ENCODE measurements at regions not wholly inside any gene's neighbourhood (a gene's known extent, or its start where the extent isn't known, plus 50 kb on each side); places are given as distances from the start of the nearest gene placed in this dataset.

- Histone ChIP-seq H3K79me2 (ENCODE audit: control insufficient read depth, insufficient read depth, low read length) (no peaks in the 10 kb centered on the region), H3K27me3 (ENCODE audit: control insufficient read depth in 2 of 2, insufficient read depth in 2 of 2, low read length in 2 of 2) (peaks cover 2 to 3% of the 10 kb centered on the region in 2 experiments), H3K4me3 (replicated peaks in 1 of 3; ENCODE audit: insufficient read depth in 1 of 3, low read depth in 1 of 3, low read length in 3 of 3) (no peak overlapping the region), H2AFZ (ENCODE audit: low read depth, low read length) (no peak overlapping the region), H3K36me3 (ENCODE audit: control insufficient read depth in 2 of 2, extremely low read depth in 1 of 2, insufficient read depth in 2 of 2, low read length in 2 of 2) (no peaks in the 10 kb centered on the region), H3K4me1 (ENCODE audit: control insufficient read depth, extremely low read depth, insufficient read depth, low read length) (no peaks in the 10 kb centered on the region), H3K4me2 (ENCODE audit: insufficient read depth, low read length) (no peak overlapping the region), H3K9me3 (replicated peaks; ENCODE audit: control insufficient read depth, insufficient read depth, low read length) (no peaks in the 10 kb centered on the region), H4K20me1 (replicated peaks; ENCODE audit: control insufficient read depth, extremely low read depth, insufficient read depth, low read length) (no peaks in the 10 kb centered on the region), H3K9me1 (replicated peaks; ENCODE audit: control insufficient read depth, extremely low read depth, insufficient read depth, low read length) (no peaks in the 10 kb centered on the region), H3K9ac (replicated peaks; ENCODE audit: extremely low read depth, insufficient read depth, low read length) (no peak overlapping the region), H3K27ac (ENCODE audit: insufficient read depth, low read depth, low read length) (no peak overlapping the region)
- no TSS peak for BruUV-seq (replicated peaks)
- ChIA-PET POLR2A (no interaction called here), CTCF (no interaction called here)
- no peak for DNase-seq (ENCODE audit: low read depth, low spot score)
- TF ChIP-seq CTCF (IDR thresholded peaks at IDR 0.05; ENCODE audit: extremely low read depth in 1 of 2, insufficient read depth in 1 of 2, low read depth in 1 of 2, low read length in 2 of 2) (no peak), EZH2 (IDR thresholded peaks at IDR 0.05; ENCODE audit: borderline replicate concordance, low read depth, low read length, severe bottlenecking) (no peak)
- no peak for FAIRE-seq
- dilution Hi-C loops (cut with MboI; ENCODE audit: extremely low pct_ligation_motif_present, low sequenced_read_pairs): no loop called here
- intact Hi-C loops (cut with micrococcal nuclease): no loop called here
Observed at GRCh38 chr7:114777288-114777687, 144.6 kb upstream of the MDFIC start.

GRCh38 chr7:114783508-114783907 is 138.4 kb upstream of the MDFIC start:
- no peak for TF ChIP-seq POLR2AphosphoS5 (IDR thresholded peaks at IDR 0.05; ENCODE audit: insufficient read depth, low read depth, low read length)
- no peak for TF ChIP-seq JUN (IDR thresholded peaks at IDR 0.05; ENCODE audit: borderline replicate concordance, insufficient read depth, insufficient read length, low read depth)
- no peak for TF ChIP-seq EZH2 (IDR thresholded peaks at IDR 0.05; ENCODE audit: borderline replicate concordance, low read depth, low read length, severe bottlenecking)
- TF ChIP-seq FOS (IDR thresholded peaks at IDR 0.05; ENCODE audit: borderline replicate concordance, insufficient read depth, low read length): no peak
- TF ChIP-seq MYC (IDR thresholded peaks at IDR 0.05; ENCODE audit: low read depth, low read length): no peak
- no peak for TF ChIP-seq GATA2 (IDR thresholded peaks at IDR 0.05; ENCODE audit: insufficient read depth, insufficient read length, low read depth, low read length)
- TF ChIP-seq CTCF (IDR thresholded peaks at IDR 0.05; ENCODE audit: extremely low read depth in 1 of 2, insufficient read depth in 1 of 2, low read depth in 1 of 2, low read length in 2 of 2): no peak
- TF ChIP-seq MAX (IDR thresholded peaks at IDR 0.05; ENCODE audit: insufficient read depth, insufficient read length): no peak
- TF ChIP-seq POLR2A (IDR thresholded peaks at IDR 0.05; ENCODE audit: low read depth, low read length): no peak
- H3K79me2 ChIP-seq (ENCODE audit: control insufficient read depth, insufficient read depth, low read length): no peaks in the 10 kb centered on the region
- H4K20me1 ChIP-seq (replicated peaks; ENCODE audit: control insufficient read depth, extremely low read depth, insufficient read depth, low read length): no peaks in the 10 kb centered on the region
- H3K4me2 ChIP-seq (ENCODE audit: insufficient read depth, low read length): no peak overlapping the region
- no peak overlapping the region for H2AFZ ChIP-seq (ENCODE audit: low read depth, low read length)
- DNase-seq (ENCODE audit: low read depth, low spot score) (no peak), FAIRE-seq (no peak)
- no peak overlapping the region for H3K9ac ChIP-seq (replicated peaks; ENCODE audit: extremely low read depth, insufficient read depth, low read length)
- intact Hi-C loops (cut with micrococcal nuclease): no loop called here
- ChIA-PET CTCF (no interaction called here), POLR2A (no interaction called here)
- dilution Hi-C loops (cut with MboI; ENCODE audit: extremely low pct_ligation_motif_present, low sequenced_read_pairs): no loop called here
- H3K36me3 ChIP-seq (ENCODE audit: control insufficient read depth in 2 of 2, extremely low read depth in 1 of 2, insufficient read depth in 2 of 2, low read length in 2 of 2): no peaks in the 10 kb centered on the region
- H3K4me1 ChIP-seq (ENCODE audit: control insufficient read depth, extremely low read depth, insufficient read depth, low read length): peaks cover under 1% of the 10 kb centered on the region
- H3K9me1 ChIP-seq (replicated peaks; ENCODE audit: control insufficient read depth, extremely low read depth, insufficient read depth, low read length): no peaks in the 10 kb centered on the region
- no peak overlapping the region for H3K4me3 ChIP-seq (replicated peaks in 1 of 3; ENCODE audit: insufficient read depth in 1 of 3, low read depth in 1 of 3, low read length in 3 of 3)
- H3K9me3 ChIP-seq (replicated peaks; ENCODE audit: control insufficient read depth, insufficient read depth, low read length): no peaks in the 10 kb centered on the region
- no peak overlapping the region for H3K27ac ChIP-seq (ENCODE audit: insufficient read depth, low read depth, low read length)
- no TSS peak for BruUV-seq (replicated peaks)
- H3K27me3 ChIP-seq (ENCODE audit: control insufficient read depth in 2 of 2, insufficient read depth in 2 of 2, low read length in 2 of 2): peaks cover 1 to 2% of the 10 kb centered on the region in 2 experiments

Measured in endothelial cell of umbilical vein (primary cell).